Inflammatory macrophage treated with lipopolysaccharide for 4 hours (primary cell): ENCODE measurements at regions not wholly inside any gene's neighbourhood (a gene's known extent, or its start where the extent isn't known, plus 50 kb on each side); places are given as distances from the start of the nearest gene placed in this dataset.
A peak's percentile ranks its signal among the peaks of the same experiment; 100 is the strongest.
"Not testable (repeated sequence)": the region's sequence is repeated elsewhere in the genome, so short reads cannot be mapped to it uniquely, and the experiment has no call there.

ENCODE experiments used
- DNase-seq: peaks from one replicate; pipeline ENCODE4 v3.0.0-alpha.2; 2020

DNA sequence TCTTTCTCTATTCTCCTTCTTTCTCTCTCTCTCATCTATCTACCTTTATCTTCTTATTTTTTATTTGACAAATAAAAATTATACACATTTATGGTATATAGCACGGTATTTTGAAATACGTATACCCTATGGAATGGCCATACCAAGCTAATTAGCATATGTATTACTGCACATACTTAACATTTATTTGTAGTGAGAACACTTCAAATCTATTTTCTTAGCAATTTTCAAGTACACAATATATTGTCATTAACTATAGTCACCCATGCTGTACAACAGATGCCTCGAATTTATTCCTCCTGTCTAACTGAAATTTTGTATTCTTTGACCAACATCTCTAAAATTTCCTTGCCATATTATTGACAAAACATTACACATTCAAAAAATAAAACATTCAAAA lies 447.1 kb downstream of the MIAT start:
- DNase-seq = no peak

DNA sequence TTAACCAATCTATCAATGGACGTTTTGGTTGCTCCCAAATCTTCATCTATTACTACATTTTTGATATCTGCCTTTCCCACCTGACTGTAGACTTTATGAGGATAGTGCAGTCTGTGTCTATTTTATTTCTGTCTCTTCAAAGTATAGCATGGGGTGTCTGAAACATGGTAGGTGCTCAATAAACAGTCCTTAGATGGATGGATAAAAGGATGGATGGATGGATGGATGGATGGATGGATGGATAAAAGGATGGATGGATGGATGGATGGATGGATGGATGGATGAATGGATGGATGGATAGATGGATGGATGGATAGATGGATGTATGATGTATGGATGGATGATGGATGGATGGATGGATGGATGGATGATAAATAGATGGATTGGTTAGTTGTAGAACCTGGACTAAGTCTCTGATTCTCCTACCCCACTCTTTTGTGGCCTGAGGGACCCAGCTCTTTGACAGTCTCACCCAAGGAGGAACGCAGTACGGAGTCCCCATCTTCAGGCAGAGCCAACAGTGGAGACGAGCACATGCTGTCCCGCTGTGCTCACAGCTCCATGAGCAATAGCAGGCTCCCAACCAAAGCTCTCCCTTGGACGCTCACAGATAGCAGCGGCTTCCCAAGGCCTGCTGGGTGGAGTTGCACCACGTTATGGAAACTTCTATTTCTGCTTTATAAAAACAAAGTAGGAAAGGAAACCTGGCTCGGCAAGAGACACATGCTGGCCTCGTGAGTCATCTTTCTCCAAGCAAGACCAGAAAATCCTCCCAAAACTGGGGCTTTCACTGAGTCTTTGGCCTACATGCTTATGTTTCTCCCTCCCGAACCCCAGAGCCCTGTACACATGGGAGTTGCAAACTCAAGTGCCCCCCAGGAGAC lies 448.0 kb downstream of the MIAT start:
- DNase-seq = peak; percentile 55

DNA sequence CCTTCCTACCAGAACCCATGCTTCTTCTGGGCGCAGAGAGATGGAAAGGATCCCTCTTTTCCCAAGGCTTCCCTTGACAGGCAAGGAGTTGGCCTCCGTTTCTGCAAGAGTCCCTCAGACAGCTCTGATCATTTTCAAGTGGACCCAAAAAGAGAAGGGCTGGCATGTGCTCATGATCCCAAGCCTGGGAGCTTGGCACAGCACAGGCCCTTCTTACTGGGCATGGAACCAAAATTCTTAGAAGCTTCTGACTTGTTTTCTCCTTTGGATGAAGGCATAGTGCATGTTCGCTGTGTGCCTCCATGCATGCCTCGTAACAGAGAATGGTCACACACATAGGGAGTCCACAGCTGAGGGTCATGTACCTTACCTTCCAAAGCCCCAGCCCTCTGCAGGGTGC lies 449.6 kb downstream of the MIAT start:
- DNase-seq = no peak

GRCh38 chr22:27107386-27107785 lies 450.0 kb downstream of the MIAT start:
- DNase-seq = peak; percentile 17

- peak; percentile 64 for DNase-seq
These were observed 450.4 kb downstream of the MIAT start for GRCh38 chr22:27107824-27108223.

- no peak for DNase-seq
These were observed 451.2 kb downstream of the MIAT start for GRCh38 chr22:27108425-27109114.

- not testable (repeated sequence) for DNase-seq
These were observed 452.0 kb downstream of the MIAT start for GRCh38 chr22:27109406-27109805.

- DNase-seq = no peak
These were observed 453.5 kb downstream of the MIAT start for GRCh38 chr22:27110665-27111451.

DNA sequence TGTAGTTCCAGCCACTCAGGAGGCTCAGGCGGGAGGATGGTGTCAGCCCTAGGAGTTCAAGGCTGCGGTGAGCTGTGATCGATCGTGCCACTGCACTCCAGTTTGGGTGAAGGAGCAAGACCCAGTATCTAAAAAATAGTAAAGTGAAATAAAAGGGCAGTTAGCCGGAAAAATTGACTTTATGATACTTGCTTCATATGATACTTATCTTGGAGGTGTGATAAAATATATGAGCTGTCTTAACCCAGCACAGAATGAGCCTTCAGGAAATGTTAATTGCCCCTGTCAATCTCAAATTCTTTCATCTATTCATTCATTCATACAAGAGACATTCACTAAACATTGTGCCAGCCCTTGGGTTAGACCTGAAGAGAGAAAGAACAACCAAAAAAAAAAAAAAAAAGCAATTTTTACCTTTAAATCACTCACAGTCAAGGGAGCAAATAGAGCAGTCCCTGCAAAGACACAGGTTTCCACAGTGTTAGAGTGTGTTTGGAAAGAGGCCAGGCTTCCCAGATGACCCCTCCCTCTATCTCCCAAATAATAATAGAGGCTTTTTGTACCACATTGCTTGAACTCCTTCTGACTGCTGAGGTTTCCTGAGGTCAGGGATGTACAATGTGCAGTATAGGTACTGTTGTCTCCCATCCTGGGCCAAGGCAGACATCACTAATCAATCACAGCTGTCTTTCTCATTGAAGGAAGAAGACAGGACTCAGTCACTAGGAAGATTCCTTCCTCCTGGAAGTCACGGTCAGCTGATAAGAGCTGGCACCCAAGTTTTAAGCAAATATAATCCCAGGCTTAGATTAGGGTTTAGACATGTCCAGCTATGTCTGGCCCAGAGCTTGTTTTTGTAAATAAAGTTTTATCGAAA lies 454.6 kb downstream of the MIAT start:
- DNase-seq = no peak

GRCh38 chr22:27113211-27113635 lies 455.8 kb downstream of the MIAT start:
- peak; percentile 93 for DNase-seq

GRCh38 chr22:27113641-27114040 lies 456.3 kb downstream of the MIAT start:
- peak; percentile 25 for DNase-seq

- DNase-seq = no peak
These were observed 456.8 kb downstream of the MIAT start for GRCh38 chr22:27114186-27114585.

DNA sequence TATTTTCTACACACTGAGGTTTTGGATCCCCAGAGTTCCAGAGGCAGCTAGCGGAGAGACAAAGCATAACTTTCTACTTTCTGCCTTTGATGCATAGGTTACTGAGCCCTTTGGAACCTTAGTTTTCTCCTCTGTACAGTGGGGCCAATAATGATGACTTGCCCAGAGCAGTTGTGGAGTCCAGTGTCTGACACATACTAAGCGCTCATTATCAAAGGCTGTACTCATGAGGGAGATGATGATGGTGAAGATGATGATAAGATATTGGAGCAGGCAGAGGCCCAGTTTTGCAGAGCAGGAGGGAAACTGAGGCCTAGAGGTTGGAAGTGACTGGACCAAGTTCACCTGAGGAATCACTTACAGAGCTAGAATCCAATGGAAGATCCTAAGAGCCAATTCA lies 458.0 kb downstream of the MIAT start:
- DNase-seq = no peak

DNA sequence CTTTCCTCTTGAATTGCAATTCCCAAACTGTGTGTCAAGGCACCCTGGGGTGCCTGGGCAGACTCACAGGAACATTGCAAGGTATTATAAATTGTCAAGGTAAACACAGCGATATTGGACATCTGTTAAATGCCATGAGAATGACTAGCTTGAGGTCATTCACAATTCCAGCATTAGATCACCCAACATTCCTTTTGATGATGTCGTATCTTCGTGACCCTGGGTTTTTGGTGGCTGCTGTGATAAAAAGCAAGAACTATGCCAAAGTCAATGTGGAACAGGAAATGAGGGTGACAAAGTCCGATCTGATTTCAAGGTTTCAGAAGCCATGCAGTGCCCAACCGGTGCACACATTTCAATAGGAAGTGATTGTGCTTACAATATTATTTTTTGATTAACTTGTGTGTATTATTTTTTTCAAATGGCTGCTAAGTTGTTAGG lies 458.4 kb downstream of the MIAT start:
- peak; percentile 33 for DNase-seq

DNA sequence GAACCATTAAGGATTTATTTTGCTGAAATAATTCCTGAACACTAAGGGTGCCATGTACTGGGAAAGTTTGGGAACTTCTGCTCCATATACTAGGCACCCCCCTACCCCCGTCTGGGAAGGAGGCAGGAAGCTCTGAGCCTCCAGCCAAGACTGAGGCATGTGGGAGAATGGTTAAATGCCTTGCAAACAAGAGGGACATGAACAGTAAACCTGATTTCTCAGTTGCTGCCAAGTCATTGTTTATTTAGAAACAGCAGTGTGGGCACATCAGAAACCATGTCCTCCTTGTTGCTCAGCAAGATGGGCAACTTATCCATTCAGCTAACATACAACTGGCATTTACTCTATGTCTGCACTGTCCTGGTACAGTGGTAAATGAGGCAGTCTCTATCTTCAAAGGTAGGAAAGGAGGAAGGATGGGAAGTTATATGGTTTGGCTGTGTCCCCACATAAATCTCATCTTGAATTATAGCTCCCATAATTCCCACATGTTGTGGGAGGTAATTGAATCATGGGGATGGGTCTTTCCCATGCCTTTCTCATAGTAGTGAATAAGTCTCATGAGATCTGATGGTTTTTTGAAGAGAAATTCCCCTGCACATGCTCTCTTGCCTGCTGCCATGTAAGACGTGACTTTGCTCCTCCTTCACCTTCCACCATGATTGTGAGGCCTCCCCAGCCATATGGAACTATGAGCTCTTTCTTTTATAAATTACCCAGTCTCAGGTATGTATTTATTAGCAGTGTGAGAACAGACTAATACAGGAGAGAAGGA lies 459.1 kb downstream of the MIAT start:
- no peak for DNase-seq

DNA sequence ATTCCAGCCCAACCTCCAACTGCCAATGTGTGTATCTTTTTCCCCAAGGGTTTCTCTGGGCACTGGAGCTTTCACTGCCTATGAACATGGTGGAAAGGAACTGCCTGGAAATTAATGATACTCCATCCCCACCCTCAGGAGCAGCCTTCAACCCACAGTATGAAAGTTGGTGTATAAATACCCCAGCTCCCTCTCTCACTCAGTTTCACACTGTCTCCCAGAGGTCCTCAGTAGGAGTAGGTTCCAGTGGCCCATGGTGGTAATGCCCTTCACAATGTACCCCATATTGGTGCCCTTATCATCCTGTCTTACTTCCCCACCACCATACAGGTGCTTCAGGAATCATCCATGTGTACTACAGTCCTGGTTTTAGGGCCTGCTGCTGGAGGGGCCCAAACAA lies 462.6 kb downstream of the MIAT start:
- no peak for DNase-seq

DNA sequence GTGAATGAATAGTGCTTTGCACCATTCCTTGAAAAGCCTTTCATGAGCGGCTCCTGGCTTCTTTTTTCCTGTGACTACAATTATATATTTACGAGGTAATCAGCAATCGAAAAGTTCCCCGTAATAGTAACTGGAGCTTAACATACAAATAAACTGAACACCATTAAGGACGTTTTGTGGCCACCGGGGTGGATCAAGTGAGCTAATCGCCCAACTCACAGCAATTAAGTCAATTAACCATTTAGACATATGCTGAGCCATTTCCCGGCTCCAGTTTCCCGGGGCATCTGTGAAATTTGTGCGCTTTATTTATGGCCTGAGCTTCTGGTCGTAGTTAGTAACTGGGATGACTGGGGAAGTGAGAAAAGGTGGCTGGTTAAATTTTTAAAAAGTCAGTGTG lies 465.2 kb downstream of the MIAT start:
- no peak for DNase-seq

DNA sequence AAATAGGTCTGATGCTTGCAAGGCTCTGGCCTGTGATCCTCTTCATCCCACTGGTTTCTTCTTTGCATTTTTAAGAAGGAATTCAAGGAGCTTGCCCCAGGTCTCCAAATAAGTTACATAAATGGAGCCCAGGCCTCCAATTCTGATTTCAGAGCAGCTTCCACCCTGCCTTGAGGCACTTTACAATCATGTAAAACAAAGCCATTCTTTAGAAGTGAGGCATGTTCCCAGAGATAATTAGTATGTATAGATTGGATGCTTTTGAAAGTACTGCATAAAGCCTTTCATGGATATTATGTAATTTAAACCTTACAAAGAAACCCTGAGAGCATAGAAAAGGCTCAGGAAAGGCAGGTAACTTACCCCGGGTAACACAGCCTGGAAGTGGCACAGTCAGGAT lies 466.5 kb downstream of the MIAT start:
- no peak for DNase-seq

DNA sequence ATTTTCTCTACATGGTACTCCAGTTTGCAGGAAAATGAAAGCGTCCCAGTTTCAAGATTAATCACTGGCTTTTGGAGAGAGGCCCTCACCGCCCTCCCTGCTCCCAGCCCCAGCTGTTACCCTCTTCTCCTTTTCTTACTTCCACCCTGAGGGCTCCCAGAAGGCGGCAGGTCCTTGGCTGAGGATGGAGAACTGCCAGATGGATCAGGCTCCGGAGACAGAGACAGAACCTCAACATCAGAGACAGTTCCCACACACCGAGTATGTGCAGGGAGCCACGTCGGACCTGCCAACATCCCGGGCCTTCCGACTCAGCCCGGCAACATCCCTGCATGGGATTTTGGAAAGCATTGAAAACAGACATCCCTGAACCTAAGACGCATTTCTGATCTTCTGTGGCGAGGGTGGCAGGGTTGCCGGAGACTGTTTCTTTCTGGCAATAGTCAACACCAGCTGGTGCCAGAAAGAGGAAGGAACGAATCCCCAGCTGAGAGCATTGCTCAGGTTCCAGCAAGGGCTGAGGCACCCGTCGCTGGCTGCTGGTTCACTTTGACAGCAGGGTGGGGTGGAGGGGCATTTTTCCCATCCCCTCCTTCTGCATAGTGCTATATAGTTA lies 467.1 kb downstream of the MIAT start:
- peak; percentile 90 for DNase-seq

- DNase-seq = no peak
These were observed 468.2 kb downstream of the MIAT start for GRCh38 chr22:27125539-27125938.

GRCh38 chr22:27127911-27128310 lies 470.5 kb downstream of the MIAT start:
- DNase-seq = no peak
